BE2C (cell line): ENCODE measurements at regions not wholly inside any gene's neighbourhood (a gene's known extent, or its start where the extent isn't known, plus 50 kb on each side); places are given as distances from the start of the nearest gene placed in this dataset.

Source experiments
- DNase-seq: peaks from one replicate; pipeline ENCODE4 v3.0.0-alpha.2; 2020
- H3K27me3 ChIP-seq: fragments of 250-450 bp; sonication (Bioruptor Pico); 2 replicates; pipeline ENCODE4 v1.5.1; 2020; ENCODE audit warnings: mild to moderate bottlenecking
- H3K36me3 ChIP-seq: fragments of 250-450 bp; sonication (Bioruptor Pico); 2 replicates; pipeline ENCODE4 v1.5.1; 2020; ENCODE audit warnings: mild to moderate bottlenecking
- H3K4me1 ChIP-seq: fragments of 250-450 bp; sonication (Bioruptor Pico); 2 replicates; pipeline ENCODE4 v1.5.1; 2020
- H3K4me3 ChIP-seq: 2 replicates; pipeline ENCODE4 v1.5.1; 2011; ENCODE audit warnings: low read depth, low read length
- H3K9me3 ChIP-seq: fragments of 250-450 bp; sonication (Bioruptor Pico); 2 replicates; pipeline ENCODE4 v1.5.1; 2020
- CTCF ChIP-seq: IDR thresholded peaks from 2 replicates; pipeline ENCODE4 v1.5.1; 2012; ENCODE audit warnings: mild to moderate bottlenecking, low read depth, low read length

GRCh38 chr13:97858161-97858560 lies 95.3 kb upstream of the IPO5 start:
- H3K4me3 ChIP-seq = no peak overlapping the region
- H3K36me3 ChIP-seq = no peaks in the 10 kb centered on the region
- no peak for TF ChIP-seq CTCF

GRCh38 chr13:97866346-97866745 lies 87.1 kb upstream of the IPO5 start:
- H3K36me3 ChIP-seq = no peaks in the 10 kb centered on the region
- DNase-seq = no peak
- no peaks in the 10 kb centered on the region for H3K9me3 ChIP-seq
- TF ChIP-seq CTCF = no peak
- H3K27me3 ChIP-seq = peaks cover 8% of the 10 kb centered on the region
- H3K4me3 ChIP-seq = no peak overlapping the region
- H3K4me1 ChIP-seq = no peaks in the 10 kb centered on the region

More at GRCh38 chr13:97858161-97858560, 95.3 kb upstream of the IPO5 start:
- Histone ChIP-seq H3K4me1 (peaks cover 4% of the 10 kb centered on the region; the same call in 1 of the 2 replicates), H3K27me3 (no peaks in the 10 kb centered on the region), H3K9me3 (no peaks in the 10 kb centered on the region)
- no peak for DNase-seq

- H3K27me3 ChIP-seq = peaks cover 8% of the 10 kb centered on the region
- H3K4me3 ChIP-seq = no peak overlapping the region
- H3K9me3 ChIP-seq = no peaks in the 10 kb centered on the region
- H3K36me3 ChIP-seq = no peaks in the 10 kb centered on the region
- no peak for TF ChIP-seq CTCF
- no peak for DNase-seq
- H3K4me1 ChIP-seq = no peaks in the 10 kb centered on the region
Measured at GRCh38 chr13:97866751-97867150, 86.7 kb upstream of the IPO5 start.

GRCh38 chr13:97873398-97873797 lies 80.1 kb upstream of the IPO5 start:
- no peak for TF ChIP-seq CTCF
- Histone ChIP-seq H3K9me3 (no peaks in the 10 kb centered on the region), H3K4me3 (no peak overlapping the region), H3K27me3 (peaks cover 42% of the 10 kb centered on the region), H3K4me1 (no peaks in the 10 kb centered on the region), H3K36me3 (no peaks in the 10 kb centered on the region)
- DNase-seq = no peak

GRCh38 chr13:97875218-97875617 lies 78.3 kb upstream of the IPO5 start:
- DNase-seq = no peak

GRCh38 chr13:97875911-97876310 lies 77.6 kb upstream of the IPO5 start:
- Histone ChIP-seq H3K4me1 (no peaks in the 10 kb centered on the region), H3K9me3 (no peaks in the 10 kb centered on the region), H3K36me3 (no peaks in the 10 kb centered on the region), H3K27me3 (peaks cover 37% of the 10 kb centered on the region), H3K4me3 (no peak overlapping the region)
- DNase-seq = no peak
- no peak for TF ChIP-seq CTCF

More at GRCh38 chr13:97875218-97875617, 78.3 kb upstream of the IPO5 start:
- H3K4me3 ChIP-seq = no peak overlapping the region
- H3K36me3 ChIP-seq = no peaks in the 10 kb centered on the region
- no peaks in the 10 kb centered on the region for H3K4me1 ChIP-seq
- TF ChIP-seq CTCF = no peak
- H3K9me3 ChIP-seq = no peaks in the 10 kb centered on the region
- peaks cover 37% of the 10 kb centered on the region for H3K27me3 ChIP-seq
